ENCODE measurements at regions not wholly inside any gene's neighbourhood (a gene's known extent, or its start where the extent isn't known, plus 50 kb on each side); places are given as distances from the start of the nearest gene placed in this dataset.
"Not testable (repeated sequence)": the region's sequence is repeated elsewhere in the genome, so short reads cannot be mapped to it uniquely, and the experiment has no call there.

DNA sequence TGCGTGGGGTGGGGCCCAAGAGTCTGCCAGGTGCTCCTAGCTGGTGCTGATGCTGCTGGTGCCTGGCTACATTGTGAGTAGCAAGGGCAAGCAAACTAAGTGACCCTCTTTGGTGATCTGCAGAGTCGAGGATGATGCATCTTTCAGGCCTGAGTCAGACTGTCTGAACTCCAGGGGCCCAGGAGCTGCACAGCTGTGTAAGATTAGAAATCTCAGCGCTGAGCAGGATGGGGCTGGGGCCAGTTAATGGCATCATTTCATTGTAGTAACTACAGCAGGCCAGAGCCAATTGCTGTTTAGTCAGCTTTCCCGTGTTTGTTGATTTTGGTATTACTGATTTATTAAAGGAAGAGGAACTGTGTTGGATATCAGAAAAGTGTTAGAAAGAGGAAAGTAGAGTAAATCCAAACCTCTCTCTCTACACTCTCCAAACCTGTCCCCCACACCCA, 365.2 kb downstream of the PAX1 start:
- DNase-seq (ENCODE audit: low read depth, low spot score) = no peak
- H3K4me3 ChIP-seq (ENCODE audit: low read length) = no peak overlapping the region

GRCh38 chr20:22063753-22064152, 358.3 kb downstream of the PAX1 start:
- H3K4me3 ChIP-seq (ENCODE audit: low read length) = no peak overlapping the region

DNA sequence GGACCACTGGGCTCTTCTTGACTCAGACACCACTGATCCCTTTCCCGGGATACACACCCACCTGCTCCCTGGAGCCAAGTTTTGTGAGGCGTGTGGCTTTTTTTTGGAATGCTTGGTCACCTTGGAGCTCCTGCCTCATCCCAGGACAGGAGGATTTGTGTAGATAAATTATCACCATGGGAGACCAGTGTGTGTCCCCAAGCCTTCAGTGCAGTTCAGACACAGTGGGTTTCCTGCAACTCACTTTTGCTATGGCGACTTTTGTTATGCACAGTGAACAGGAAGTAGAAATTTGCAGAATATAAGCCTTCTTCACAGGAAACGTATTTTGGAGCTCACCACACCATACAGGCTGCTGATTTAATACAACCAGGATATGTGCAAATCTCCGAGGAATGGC, 357.4 kb downstream of the PAX1 start:
- peak; percentile 26 for DNase-seq (ENCODE audit: low read depth, low spot score)
- H3K4me3 ChIP-seq (ENCODE audit: low read length) = no peak overlapping the region

More at GRCh38 chr20:22063753-22064152, 358.3 kb downstream of the PAX1 start:
- no peak for DNase-seq (ENCODE audit: low read depth, low spot score)

DNA sequence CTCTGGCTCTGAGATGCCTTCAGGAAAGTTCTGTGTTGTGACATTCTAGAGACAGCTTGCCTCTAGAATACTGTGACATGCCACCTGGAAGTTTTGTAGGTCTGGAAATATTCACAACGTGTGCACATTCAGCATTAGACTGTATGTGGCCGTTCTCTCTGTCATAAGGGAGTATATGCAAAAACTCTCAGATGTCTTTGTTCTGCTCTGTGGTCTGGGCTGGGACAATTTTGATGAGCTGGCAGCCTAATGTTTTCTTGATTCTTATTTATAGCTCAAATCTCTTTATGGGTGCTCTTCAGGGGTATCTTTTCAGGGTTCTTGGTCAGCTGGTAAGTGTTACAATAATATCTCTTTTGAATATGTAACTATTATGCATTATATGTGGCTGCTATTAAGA, 355.1 kb downstream of the PAX1 start:
- DNase-seq (ENCODE audit: low read depth, low spot score) = no peak
- no peak overlapping the region for H3K4me3 ChIP-seq (ENCODE audit: low read length)

DNA sequence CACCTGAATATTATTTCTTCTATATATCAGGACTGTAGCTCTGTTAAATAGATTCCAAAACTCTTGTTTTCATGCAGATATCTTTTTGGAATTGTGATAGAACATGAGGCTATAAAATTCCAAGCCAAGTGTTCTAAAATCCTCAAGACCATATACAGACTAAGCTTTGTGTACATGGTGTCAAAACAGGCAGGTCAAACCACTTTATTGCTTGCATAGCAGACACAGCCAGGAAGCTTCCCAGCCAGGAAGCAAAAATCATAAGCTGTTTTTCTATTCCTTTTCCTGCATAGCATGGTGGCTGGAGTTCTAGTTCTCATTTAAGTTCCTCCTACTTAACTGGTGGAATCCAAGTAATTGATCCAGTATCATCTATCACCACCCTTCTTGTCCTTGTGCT, 353.3 kb downstream of the PAX1 start:
- H3K4me3 ChIP-seq (ENCODE audit: low read length) = no peak overlapping the region
- no peak for DNase-seq (ENCODE audit: low read depth, low spot score)

GRCh38 chr20:22055981-22056380, 350.5 kb downstream of the PAX1 start:
- DNase-seq (ENCODE audit: low read depth, low spot score) = no peak
- H3K4me3 ChIP-seq (ENCODE audit: low read length) = no peak overlapping the region

GRCh38 chr20:22052025-22052650, 346.7 kb downstream of the PAX1 start:
- H3K4me3 ChIP-seq (ENCODE audit: low read length) = no peak overlapping the region
- no peak for DNase-seq (ENCODE audit: low read depth, low spot score)

DNA sequence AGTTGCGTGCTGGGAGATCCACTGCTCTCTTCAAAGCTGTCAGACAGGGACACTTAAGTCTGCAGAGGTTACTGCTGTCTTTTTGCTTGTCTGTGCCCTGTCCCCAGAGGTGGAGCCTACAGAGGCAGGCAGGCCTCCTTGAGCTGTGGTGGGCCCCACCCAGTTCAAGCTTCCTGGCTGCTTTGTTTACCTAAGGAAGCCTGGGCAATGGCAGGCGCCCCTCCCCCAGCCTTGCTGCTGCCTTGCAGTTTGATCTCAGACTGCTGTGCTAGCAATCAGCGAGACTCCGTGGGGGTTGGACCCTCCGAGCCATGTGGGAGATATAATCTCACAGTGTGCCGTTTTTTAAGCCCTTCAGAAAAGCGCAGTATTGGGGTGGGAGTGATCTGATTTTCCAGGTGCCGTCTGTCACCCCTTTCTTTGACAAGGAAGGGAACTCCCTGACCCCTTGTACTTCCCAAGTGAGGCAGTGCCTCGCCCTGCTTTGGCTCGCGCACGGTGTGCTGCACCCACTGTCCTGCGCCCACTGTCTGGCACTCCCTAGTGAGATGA, 340.6 kb downstream of the PAX1 start:
- H3K4me3 ChIP-seq (ENCODE audit: low read length); DNase-seq (ENCODE audit: low read depth, low spot score): not testable (repeated sequence)

- DNase-seq (ENCODE audit: low read depth, low spot score) = no peak
Observed at GRCh38 chr20:22027423-22027822, 322.0 kb downstream of the PAX1 start.

DNA sequence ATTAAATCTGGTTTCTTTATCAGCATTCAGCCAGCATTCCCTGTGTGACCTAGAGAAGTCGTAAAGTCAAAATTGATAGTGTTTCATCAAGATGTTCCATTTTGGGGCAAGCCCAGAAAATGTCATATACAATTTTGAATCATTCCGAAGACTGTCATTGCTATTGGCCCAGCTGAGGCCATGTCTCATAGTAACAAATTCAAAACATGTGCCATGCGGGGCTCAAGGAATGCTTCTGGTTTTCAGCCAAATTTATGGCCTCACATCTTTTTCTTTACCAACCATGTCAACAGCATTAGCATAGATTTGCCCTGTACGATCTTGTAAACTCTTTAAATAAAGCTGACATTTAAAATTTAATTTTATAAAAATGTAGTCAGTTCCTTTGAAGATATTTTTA, 314.7 kb downstream of the PAX1 start:
- no peak for DNase-seq (ENCODE audit: low read depth, low spot score)
- no peak overlapping the region for H3K4me3 ChIP-seq (ENCODE audit: low read length)

More at GRCh38 chr20:22027423-22027822, 322.0 kb downstream of the PAX1 start:
- H3K4me3 ChIP-seq (ENCODE audit: low read length) = no peak overlapping the region

DNA sequence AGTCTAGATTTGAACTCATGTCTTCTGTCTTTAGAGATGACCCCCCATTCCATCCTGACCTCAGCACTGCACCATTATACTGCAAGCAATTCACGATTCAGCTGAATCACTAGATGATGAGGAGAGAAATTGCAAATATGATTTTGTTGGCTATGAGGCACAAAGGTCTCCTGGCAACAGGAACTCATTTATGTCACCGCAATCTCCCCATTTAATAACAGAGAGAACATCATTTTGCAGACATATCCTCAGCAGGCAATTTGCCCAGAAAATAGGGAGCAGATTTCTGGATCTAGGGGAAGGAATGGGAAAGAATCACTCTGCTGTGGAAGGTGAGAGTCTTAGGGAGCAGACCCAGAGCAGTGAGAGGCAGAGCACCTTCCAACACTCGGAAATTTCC, 303.0 kb downstream of the PAX1 start:
- no peak overlapping the region for H3K4me3 ChIP-seq (ENCODE audit: low read length)
- DNase-seq (ENCODE audit: low read depth, low spot score) = no peak

GRCh38 chr20:22006306-22006705, 300.8 kb downstream of the PAX1 start:
- no peak overlapping the region for H3K4me3 ChIP-seq (ENCODE audit: low read length)
- DNase-seq (ENCODE audit: low read depth, low spot score) = no peak

DNA sequence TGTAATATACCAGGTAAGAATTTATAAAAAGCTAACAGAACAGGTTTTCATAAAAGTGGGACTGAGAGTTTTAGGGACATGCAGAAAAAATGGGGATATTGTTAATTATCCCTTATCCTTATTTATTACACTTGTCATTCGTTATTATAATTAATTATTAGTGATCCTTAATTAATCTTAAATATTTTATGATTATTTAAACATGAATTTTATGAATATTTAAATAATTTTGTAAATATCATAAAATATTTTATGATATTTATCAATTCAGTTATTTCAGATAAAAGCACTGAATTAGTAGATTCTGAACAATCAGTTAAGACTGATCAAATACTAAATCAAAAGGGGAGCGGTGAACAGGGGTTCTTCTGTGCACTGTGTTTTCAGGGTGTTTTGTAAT, 300.1 kb downstream of the PAX1 start:
- no peak overlapping the region for H3K4me3 ChIP-seq (ENCODE audit: low read length)
- no peak for DNase-seq (ENCODE audit: low read depth, low spot score)

- no peak for DNase-seq (ENCODE audit: low read depth, low spot score)
Observed at GRCh38 chr20:22004946-22005345, 299.5 kb downstream of the PAX1 start.

DNA sequence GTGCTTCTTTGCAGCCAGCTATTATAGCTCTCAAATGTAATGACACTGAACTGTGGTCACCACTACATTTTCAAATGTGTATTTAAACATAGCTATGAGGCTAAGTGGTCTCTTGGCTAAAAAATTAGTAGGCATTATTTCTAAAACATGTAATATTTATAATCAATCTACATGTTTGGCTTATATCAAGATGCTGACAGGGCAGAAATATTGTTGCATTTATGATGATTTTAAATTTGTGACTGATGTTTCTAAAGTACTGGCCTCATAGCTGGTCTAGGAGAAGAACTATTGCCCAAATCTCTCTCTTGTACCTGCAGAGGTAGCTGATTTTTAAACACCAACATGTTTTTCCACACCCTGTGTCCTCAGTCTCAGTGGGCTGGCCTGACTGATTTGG, 298.2 kb downstream of the PAX1 start:
- no peak overlapping the region for H3K4me3 ChIP-seq (ENCODE audit: low read length)
- DNase-seq (ENCODE audit: low read depth, low spot score) = no peak

More at GRCh38 chr20:22004946-22005345, 299.5 kb downstream of the PAX1 start:
- no peak overlapping the region for H3K4me3 ChIP-seq (ENCODE audit: low read length)

DNA sequence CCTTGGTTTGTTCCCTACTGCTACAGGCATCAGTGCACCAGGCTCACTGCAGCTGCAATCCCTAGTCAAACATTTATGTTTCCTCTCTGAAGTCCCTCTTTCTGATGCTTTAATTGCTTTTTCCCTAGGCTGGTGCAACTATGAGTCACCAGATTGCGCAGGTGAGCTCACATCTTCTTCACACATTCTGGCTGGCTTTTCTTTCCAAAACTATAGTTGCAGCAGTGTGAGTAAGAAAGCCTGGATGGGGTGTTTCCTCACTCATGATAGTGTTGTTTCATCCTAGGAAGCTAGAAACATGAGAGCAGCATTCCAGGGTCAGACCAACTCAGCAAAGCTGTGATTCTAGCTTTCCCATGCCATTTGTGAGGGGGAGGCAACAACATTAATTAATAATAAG, 296.4 kb downstream of the PAX1 start:
- H3K4me3 ChIP-seq (ENCODE audit: low read length) = no peak overlapping the region
- no peak for DNase-seq (ENCODE audit: low read depth, low spot score)

GRCh38 chr20:21995461-21995860, 290.0 kb downstream of the PAX1 start:
- DNase-seq (ENCODE audit: low read depth, low spot score) = no peak

DNA sequence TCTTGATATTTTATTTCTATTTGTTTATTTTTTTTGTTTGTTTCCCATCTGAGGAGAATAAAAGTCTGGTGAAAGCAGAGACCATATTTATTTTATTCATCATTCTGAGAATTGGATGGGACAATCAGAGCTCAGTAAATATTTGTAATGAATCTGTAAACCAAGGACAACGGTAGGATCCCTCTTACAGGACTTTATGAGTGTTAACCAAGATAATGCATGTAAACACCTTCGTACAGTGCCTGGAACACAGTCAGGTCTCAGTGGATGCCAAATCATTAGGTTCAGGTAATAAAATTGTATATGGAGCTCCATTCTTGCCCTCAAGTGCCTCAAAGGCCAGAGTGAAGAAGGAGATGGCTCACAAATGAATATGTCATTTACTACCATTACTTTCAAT, 288.7 kb downstream of the PAX1 start:
- no peak overlapping the region for H3K4me3 ChIP-seq (ENCODE audit: low read length)
- no peak for DNase-seq (ENCODE audit: low read depth, low spot score)

More at GRCh38 chr20:21995461-21995860, 290.0 kb downstream of the PAX1 start:
- no peak overlapping the region for H3K4me3 ChIP-seq (ENCODE audit: low read length)

- H3K4me3 ChIP-seq (ENCODE audit: low read length) = no peak overlapping the region
- DNase-seq (ENCODE audit: low read depth, low spot score) = no peak
Observed at GRCh38 chr20:21982559-21982958, 277.1 kb downstream of the PAX1 start.

DNA sequence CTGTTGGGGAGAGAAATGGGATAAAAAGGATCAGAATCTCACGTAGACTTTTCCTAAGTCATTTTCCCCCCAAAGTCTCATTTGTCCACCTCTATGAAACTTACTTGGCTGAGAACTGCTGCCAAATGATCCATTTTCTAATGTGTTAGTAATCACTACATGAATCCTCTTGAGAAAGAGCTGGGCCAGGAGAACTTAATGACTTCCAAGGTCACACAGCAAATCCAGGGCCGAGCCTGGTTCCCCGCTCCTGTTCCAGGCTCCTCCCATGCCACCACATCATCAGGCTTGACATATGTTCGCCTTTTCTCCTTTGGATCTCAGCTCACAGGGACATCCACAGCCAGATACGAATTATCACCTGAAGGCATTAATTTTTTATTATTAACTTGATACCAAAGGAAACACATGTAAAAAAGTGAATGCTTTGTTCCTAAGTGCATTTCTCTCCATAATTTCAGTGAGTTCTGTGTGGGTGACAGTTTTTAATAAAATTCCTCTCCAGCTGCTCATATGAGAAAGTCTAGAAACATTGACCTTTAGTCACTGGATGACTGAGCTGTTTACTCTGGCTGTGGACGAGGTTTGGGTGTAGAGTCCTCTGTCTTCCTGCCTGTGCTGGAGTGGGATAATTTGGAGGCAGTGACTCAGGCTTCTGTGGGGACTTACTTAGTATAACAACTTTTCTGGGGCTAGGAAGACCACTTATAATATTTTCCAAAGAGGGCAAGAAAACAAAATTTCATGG, 276.3 kb downstream of the PAX1 start:
- DNase-seq (ENCODE audit: low read depth, low spot score) = no peak
- no peak overlapping the region for H3K4me3 ChIP-seq (ENCODE audit: low read length)

Measured in Jurkat, Clone E6-1 (cell line).